HUDEP-2 (cell line): ENCODE measurements at regions not wholly inside any gene's neighbourhood (a gene's known extent, or its start where the extent isn't known, plus 50 kb on each side); places are given as distances from the start of the nearest gene placed in this dataset.
"Not testable (repeated sequence)": the region's sequence is repeated elsewhere in the genome, so short reads cannot be mapped to it uniquely, and the experiment has no call there.

Source experiments
- DNase-seq, 76 experiments: peaks; one replicate each; lab custom pipeline; 2025; ENCODE audit not compliant: unreplicated experiment in 76 of 76; lab: John Stamatoyannopoulos, UW

DNA sequence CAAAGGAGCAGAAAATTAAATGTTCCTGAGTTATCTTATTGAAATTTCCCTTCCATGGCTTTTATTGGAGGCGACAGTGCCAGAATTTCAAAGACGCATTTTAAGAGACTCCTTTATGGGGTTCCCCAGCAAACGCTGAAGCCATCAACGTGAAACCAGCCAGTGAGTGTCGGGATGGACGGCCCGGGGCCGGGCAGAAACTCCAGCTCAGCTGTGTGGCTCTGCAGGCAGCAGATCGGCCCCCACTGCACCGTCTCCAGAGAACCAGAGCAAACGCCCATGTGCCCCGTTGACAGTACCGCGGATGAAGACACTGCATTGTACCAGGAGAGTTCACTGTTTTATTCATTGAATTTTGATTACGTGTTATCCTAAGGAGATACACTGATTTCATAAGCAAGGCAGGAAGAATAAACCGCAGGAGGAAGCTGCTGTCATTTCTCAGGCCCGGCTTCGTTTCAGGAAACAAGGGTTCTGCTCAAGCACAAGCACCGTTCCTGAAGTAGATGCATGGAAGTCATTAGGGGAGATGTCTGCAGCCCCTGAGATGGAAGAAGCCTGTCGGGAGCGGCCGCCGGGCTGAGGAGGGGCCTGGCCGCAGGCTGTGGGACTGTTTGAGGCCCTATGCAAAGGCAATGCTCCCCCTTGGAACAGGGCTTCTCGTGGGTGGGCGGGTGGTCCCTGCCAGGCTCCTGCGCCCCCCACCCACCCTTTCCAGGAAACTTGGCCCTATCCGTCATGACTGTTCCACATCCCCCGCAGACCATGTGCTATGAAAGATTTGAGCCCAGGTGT, 639.7 kb downstream of the TBC1D22A start:
- no peak for DNase-seq

DNA sequence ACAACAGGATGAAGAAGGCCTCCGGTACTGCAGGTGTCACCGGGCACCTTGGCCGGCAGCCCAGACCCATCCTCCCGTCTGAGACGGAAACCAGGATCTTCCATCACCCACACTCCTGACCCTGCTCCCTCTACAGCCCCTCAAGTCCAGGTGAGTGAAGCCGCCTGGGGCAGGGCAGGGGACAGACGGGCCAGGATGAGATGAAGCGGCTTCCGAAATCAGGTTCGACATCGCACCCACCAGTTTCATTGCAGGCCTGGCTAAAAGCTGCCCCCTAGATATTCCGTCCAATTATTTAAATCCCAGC, 639.1 kb downstream of the TBC1D22A start:
- DNase-seq: no peak

DNA sequence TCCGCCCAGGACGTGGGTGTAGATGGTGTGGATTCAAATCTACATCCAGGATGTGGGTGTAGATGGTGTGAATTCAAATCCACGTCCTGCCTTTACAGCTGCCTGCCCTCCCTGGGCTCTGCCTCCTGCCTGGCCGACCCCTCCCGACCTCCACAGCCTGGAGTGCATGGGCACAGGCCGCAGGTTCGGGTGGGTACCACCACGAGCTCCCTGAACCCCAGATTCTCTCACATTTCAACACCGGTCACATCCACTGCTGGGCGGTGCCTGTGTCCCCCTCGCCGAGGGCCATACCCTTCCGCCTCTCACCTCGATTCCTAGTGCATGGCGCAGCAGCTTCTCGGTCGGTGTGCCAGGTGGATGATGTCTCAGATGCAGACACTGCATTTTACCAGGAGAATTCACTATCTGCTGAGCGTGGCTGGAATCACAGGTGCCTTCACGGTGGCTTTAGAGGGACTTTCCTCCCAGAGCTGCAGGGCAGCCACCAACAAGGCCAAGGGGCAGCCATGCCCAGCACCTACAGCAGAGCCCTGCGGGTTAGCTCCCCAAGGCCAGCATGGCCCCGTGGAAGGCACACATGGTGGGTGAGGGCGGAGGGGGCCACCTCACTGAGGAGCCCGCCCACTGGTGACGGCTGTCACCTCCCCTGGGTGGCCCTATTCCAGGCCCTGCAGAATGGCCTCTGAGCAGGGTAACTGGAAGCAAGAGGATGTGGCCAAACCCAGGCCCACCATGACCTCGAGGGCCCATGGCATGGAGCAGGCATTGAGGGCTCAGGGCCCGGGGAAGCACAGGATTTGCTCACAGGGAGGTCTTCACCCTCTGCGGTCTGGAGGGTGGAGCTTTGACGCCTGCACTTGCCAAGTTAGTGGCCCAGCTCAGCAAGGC, 638.5 kb downstream of the TBC1D22A start:
- no peak for DNase-seq

DNA sequence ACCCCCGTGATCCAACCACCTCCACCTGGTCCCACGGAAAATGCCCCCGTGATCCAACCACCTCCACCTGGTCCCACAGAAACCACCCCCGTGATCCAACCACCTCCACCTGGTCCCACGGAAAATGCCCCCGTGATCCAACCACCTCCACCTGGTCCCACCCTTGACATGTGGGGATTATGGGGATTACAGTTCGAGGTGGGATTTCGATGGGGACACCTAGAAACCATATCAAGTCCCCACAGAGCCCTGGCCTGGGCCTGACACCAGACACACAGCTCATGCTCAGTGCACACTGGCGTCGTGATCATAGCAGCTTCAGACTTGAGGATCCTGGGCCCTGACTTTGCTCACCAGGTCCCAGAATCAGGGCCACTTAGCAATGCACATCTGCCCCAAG, 637.7 kb downstream of the TBC1D22A start:
- not testable (repeated sequence) for DNase-seq

DNA sequence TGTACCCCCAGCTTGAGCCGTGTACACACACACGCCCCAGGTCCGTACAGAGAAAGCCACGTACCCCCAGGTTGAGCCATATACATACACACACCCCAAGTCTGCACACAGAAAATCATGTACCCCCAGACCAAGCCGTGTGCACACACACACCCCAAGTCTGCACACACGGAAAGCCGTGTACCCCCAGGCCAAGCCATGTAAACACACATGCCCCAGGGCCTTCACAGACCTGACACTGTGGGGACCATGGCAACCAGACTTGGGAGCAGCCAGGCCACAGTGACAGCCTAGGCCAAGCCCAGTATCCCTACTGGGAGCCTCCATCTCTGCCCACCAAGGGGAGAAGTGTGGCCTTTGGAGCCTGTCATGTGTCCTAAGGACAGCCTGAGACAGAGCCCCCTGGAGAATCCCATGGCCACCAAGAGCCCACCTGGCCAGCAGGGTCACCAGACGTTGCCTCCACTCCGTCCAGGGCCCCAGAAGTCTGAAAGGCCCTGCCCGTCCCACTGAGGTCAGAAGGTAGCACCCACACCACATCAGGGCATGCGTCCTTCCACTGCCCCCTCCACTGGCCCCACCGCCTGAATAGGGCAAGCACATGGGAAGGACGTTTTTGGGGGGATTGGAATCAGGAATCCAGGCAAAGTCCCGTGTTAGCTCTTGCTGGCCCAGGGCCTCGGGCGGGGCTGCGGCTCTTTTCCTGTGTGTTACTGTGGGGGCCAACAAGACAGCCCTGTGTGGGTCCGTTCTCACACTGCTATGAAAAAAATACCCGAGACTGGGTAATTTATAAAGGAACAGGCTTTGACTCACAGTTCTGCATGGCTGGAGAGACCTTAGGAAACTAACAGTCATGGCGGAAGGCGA, 636.7 kb downstream of the TBC1D22A start:
- peak in 1 of 76 experiments; percentile 4 for DNase-seq

DNA sequence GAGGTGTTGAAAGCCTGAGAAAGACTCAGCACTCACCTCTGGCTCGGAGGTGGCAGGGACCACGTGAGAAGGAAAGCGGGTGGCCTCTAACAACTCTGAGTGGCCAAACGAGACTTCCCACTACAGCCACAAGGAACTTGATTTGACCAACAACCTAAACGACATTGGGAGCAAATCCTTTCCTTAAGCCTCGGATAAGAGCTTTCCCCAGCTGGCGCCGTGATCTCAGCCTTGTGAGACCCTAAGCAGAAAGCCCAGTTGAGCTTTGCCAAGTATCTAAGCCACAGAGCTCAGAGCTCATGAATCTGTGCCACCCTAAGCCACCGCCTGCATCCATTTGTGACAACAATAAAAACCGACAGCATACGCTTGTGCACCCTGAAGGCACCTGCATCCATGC, 636.0 kb downstream of the TBC1D22A start:
- no peak for DNase-seq

DNA sequence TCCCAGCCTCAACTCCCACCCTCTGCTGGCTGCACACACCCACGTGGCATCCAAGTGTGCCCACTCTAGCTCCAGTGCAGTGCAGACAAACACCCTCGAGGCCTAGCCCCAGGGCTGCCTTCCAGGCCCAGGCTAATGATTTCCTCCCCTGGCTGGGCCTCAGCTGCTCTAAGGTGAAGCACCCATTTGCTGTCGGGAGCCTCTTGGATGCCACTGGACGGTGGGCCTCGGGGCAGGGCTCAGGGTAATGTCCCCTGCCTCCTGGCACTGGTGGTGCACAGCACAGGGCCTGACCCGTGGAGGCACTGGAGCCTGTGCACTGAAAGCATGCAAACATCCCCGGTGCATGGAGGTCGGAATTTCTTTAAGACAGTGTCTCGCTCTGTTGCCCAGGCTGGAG, 635.2 kb downstream of the TBC1D22A start:
- DNase-seq: no peak

DNA sequence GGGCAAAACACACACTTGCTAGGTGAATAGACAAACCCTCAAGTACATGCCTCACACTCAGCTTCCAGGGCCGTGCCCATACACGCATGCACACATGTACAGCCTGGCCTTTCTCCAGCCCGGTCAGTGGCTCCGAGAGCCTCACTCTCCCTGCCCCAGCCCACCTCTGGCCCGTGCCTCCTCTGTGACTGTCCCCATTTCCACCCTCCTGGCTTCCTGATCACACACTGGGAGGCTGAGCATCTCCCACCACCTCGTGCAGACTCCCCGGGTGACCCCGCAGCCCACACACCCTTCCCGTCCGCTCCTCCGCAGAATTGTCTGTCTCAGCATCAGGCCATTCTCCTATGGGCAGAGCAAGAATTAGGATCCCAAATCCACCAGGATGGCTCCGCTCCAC, 634.1 kb downstream of the TBC1D22A start:
- no peak for DNase-seq

DNA sequence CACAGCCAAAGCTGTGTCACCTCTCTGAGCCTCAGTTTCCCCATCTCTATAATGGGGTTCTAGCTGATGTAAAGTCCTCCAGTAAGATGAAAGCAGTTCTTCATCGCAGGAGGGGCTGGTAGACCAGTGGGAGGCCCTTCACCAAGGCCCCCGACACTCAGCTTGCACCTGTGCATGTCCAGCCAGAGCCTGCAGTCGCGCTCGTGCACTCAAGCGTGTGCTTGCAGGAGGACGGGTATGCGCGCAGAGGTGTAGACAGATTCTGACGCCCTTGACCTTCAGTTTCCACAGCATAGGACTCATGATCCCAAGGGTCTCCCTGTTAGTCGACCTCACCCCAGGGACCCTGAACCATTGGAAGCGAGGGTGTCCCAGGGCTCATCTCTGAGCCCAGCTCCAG, 633.7 kb downstream of the TBC1D22A start:
- DNase-seq: no peak

DNA sequence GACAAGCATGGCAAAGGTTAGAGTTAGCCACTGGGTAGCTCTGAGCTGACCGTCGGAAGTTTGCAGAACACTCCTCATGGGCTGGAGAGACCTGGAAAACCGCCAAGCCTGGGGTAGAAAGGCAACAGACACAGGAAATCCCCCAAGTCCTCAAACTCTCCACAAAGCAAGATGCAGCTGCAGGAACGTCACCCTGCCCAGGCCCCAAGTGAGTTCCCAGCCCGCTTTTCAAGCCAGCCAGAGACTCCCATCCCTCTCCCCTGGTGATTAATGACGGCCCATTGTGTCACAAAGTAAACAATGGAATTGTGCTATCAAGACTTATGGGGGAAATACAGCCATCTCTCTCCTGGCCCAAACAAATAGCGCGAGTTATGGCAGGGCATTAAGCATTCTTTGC, 633.0 kb downstream of the TBC1D22A start:
- no peak for DNase-seq

DNA sequence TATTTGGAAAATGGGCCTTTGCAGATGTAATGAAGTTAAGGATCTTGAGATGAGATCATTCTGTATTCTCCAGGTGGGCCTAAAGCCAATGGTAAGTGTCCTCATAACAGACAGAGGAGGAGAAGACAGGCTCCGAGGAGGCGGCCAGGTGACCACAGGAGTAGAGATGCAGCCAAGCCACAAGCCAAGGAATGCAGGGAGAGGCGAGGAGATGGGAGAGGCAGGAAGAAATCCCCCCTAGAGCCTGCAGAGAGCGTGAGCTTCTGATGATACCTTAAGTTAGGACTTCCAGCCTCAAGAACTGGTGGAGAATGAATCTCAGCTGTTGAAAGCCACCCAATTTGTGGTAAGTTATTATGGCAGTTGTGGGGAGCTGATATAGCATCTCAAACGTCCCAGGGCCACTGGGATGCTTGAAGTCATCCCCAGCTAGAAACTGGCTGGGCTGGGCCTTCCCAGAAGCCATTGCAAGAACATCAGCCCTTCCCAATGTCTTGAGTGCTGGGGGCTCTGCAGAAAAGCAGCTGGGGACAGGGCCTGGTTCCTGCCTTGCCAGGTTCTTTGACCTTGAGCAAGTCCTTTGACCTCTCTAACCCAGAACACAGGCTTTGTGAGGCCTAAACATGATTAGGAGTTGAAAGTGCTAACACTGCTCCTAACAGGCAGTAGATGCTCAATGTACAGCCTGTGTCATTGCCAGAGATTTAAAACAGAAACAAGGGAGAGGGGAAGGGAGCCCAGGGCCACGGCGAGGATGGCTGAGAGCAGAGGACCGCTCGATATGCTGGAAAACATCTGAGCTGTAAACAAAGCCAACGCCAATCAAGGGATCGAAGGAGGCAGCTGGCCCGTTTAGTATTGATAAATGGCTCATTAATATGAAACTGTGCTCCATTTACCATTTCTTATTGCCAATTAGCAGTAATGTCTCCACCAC, 632.3 kb downstream of the TBC1D22A start:
- DNase-seq: no peak

DNA sequence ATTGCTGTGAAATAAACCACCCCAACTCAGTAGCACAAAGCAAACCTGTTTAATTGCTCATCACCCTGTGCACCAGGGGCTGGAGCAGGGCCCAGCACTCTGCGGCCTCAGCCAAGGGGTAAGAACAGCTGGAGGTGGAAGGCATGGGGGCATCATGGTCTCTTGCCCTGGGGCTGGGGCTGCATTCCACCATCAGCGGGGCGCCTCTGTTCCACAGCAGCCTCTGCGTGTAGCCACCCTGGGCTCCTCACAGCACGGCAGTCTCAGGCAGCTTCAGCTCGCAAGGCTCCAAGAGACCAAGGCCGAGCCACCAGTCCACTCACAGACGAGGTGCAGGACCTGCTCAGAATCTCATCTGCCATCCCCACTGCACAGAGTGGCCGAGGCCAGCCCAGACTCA, 630.7 kb downstream of the TBC1D22A start:
- no peak for DNase-seq

DNA sequence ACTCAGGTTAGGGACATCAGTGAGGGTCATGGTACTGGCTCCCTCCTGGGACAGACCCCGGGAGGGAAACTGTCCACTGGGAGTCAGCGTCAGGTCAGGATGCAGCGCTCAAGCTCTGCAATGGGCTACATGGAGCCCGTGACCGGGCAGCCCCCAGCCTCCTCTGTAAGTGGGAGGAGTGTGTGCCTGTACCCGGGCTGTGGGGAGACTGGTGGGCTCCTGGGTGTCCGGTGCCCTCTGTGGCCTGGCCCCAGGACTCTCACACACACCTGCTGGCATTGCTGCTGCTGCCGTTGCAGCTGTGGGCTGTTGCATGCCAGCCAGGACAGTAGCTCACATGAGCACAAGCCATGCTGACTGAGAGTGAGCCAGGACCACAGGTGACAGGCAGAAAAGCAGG, 630.3 kb downstream of the TBC1D22A start:
- DNase-seq: no peak

DNA sequence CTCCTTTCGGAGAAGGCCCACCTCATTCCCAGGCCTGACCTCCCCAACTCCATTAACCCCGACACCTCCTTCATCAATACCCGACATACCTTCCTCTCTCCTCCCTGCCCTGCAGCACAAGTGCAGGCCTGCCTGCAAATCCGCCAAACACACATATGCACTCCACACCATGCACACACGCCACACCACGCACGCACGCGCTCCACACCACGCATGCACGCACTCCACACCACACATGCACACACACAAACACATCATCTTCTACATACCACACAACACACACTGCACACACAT, 629.6 kb downstream of the TBC1D22A start:
- DNase-seq: no peak

DNA sequence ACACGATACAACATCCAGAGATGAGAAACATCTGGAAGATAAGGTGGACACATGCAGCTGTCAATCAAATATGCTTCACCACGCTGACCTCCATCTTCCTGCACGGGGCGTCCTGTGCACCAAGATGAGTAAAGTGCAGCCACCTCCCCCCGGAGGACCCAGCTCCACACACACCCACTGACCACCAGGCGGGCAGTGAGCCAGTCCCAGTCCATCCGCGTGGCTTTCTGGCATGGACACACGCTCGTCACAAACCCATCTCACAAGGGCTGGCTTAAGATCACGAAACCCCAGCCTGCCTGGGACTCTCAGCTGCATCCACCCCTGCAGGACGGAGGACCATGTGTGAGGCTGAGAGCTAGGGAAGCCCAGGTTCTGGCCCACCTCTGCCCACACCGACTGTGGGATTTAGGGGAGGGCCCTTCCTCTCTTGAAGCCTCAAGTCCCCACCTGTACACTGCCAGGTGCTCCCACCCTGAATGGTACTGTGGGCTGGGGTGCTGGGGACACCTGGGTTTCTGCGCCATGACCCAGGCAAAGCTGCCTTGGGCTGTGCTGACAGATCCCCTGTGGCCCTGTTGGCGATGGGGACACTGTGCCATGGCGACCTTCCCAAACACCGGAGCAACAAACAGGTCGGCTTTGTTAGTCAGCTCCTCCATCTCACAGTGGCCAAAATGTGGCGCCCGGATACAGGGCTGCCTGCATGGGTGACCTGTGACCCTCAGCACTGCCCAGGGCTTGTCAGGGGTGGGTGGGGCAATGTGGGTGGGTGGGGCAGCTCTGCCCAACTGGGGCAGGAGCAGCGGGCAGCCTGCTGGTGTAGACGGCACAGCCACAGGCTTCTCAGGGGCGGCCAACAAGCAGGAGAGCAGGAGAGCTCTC, 629.0 kb downstream of the TBC1D22A start:
- no peak for DNase-seq

DNA sequence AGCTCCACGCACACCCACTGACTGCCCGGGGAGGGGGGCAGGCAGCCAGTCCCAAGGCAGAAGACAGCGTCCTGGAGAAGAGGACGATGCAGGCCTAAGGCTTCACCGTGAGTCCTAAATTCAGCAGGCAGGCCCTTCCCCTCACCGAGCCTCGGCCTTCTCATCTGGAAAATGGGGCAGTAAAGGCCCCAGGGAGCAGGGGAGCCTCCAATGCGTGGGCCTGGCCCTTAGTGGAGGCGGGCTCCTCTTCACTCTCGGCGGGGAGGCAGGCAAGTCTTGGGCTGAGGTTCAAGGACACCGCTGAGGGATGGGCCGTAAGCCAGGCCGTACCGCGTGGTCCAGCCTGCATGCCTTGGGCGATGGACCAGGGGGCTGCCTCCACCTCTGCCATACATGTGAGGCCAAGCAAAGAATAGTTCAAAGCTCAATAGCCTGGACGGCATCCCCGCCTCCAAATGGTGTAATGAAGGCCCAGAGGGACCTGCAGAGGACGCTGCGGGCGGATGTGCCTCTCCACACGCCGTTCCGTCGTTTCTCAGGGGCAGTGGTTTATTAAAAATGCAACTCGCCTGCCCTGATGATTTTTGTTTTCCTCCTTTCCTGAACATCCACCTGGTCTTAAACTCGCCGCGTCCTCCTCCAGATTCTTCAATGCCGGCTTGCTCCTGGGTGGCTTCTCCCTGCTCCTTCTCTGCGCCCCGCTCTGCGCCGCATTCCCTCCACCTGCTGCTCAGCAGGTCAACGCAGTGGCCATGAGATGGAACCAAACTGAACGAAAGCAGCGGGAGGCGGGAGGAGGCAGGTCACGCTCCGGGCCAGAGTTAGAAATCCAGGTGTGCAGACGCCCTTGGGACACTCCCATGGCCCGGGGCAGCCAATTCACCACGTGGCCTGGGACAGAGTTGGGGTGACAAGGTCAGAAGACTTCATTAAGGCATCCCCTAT, 627.8 kb downstream of the TBC1D22A start:
- DNase-seq: no peak

DNA sequence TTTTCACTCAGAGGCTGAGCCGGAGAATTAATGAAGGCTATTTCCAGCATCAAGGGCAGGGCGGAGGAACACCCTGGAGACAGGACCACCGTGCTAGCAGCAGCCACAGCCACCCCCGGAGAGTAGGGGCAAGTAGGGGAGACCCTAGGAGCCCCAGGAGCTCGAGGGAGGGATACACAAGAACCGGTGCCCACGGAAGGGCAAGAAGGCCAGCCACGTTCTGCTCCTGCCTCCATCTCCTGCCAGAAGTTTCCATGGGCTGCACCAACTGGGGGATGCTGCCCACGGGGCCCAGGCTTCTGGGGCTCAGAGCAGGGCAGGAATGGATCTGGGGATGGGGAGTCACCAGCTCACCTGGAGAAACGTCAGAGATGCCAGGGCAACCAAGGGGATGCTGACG, 626.8 kb downstream of the TBC1D22A start:
- no peak for DNase-seq

DNA sequence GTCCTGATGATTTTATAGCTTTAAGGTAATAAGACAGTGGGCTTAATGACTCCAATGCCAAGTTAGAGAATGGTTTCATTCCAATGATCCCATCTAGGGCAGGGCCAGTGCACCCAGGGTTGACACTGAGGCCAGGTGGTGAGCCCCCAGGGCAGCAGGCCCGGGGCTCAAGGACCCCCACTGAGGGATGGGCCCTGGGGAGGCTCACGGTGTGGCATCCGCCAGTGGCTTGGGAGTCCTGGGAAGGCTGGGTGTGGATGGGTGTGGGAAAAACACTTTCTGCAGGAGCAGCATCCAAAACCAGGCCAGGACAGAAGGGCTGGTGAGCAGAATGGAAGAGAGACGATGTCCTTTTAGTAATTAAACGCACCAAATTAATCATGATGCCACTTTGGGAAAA, 626.3 kb downstream of the TBC1D22A start:
- DNase-seq: no peak
